GM13976 (cell line): ENCODE measurements at regions not wholly inside any gene's neighbourhood (a gene's known extent, or its start where the extent isn't known, plus 50 kb on each side); places are given as distances from the start of the nearest gene placed in this dataset.

Source experiments
- DNase-seq: peaks from one replicate; pipeline ENCODE4 v3.0.0; 2012; ENCODE audit warnings: low spot score
- CTCF ChIP-seq: IDR thresholded peaks from 2 replicates; pipeline ENCODE4 v1.5.1; 2012; ENCODE audit warnings: borderline replicate concordance, mild to moderate bottlenecking; ENCODE audit not compliant: insufficient read depth; ENCODE audit errors: extremely low read depth, missing control alignments, control extremely low read depth
- in situ Hi-C: fragments of 300-500 bp; cut with MboI; formaldehyde crosslinking; loops from one replicate; pipeline ENCODE4 v1.12.0; 2022; ENCODE audit warnings: low sequenced_read_pairs, mixed read lengths, inconsistent platforms; ENCODE audit not compliant: unreplicated experiment

GRCh38 chr2:221104361-221104811 lies 467.7 kb downstream of the EPHA4 start:
- DNase-seq: no peak
- in situ Hi-C loops: no loop called here
- TF ChIP-seq CTCF: no peak

- TF ChIP-seq CTCF: no peak
- in situ Hi-C loops: no loop called here
- DNase-seq: no peak
Observed at GRCh38 chr2:221106241-221106640, 465.9 kb downstream of the EPHA4 start.

DNA sequence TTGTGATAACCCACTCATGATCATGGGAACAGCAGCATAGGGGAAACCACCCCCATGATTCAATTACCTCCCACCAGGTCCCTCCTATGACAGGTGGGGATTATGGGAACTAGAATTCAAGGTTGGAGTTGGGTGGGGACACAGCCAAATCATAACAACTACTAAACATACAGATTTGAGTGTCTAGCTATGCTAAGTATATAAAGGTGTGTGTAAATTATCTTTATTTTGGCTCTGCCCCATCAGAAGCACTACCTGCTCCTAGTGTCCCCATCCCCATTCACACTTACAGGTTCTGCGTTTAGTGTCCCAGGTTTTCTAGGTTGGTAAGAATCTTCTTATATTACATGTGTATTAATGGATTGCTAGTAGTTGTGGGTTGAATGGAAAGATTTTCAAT lies 464.7 kb downstream of the EPHA4 start:
- in situ Hi-C loops: no loop called here
- no peak for DNase-seq
- TF ChIP-seq CTCF: no peak

- in situ Hi-C loops: no loop called here
- DNase-seq: no peak
- no peak for TF ChIP-seq CTCF
Observed at GRCh38 chr2:221109552-221109951, 462.6 kb downstream of the EPHA4 start.

DNA sequence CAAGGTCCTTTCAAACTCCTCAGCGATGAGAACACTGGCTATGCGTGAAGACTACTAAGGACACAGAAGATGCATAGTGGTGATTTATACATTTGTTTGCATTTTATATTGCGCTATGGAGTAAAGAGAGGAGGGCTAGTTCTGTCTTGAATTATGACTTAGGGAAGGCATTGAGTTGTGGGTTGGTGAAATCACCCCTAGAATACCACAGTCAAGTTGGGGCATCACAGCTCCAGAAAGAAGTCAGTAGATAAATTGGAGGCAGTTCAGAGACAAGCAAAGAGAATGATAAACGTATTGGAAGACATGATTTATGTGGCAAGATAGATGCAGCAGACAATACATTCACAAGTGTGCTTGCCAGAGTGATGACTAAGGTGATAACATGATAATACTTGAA lies 460.4 kb downstream of the EPHA4 start:
- in situ Hi-C loops: no loop called here
- TF ChIP-seq CTCF: no peak
- no peak for DNase-seq

DNA sequence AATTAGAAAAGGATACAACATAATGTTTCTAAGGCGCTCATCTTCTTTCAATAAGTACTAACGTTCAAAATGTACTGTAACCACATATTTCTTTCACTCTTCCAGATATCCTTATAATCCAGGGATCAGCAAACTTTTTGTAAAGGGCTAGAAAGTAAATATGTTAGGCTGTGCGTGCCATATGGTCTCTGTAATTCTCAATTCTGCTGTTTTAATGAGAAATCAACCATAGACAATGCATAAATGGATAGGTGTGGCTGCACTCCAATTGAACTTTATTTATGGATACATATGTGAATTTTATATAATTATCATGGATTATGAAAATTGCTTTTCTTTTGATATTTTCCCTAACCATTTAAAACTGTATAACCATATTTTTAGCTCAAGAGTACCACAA lies 459.4 kb downstream of the EPHA4 start:
- TF ChIP-seq CTCF: no peak
- in situ Hi-C loops: no loop called here
- DNase-seq: no peak

GRCh38 chr2:221115944-221116343 lies 456.2 kb downstream of the EPHA4 start:
- no peak for DNase-seq
- no peak for TF ChIP-seq CTCF
- in situ Hi-C loops: no loop called here
